WTC11 (cell line): ENCODE measurements at regions not wholly inside any gene's neighbourhood (a gene's known extent, or its start where the extent isn't known, plus 50 kb on each side); places are given as distances from the start of the nearest gene placed in this dataset.
"Not testable (repeated sequence)": the region's sequence is repeated elsewhere in the genome, so short reads cannot be mapped to it uniquely, and the experiment has no call there.

ENCODE experiments used
- CREB1 ChIP-seq: sonication (generic); formaldehyde crosslinking; IDR thresholded peaks from 2 replicates; pipeline ENCODE4 v1.8.0; 2023; ENCODE audit warnings: mild to moderate bottlenecking, missing genetic modification reagents
- CREM ChIP-seq: sonication (generic); formaldehyde crosslinking; IDR thresholded peaks from 2 replicates; pipeline ENCODE4 v1.8.1; 2022; ENCODE audit warnings: mild to moderate bottlenecking, missing genetic modification reagents, moderate library complexity
- FOXJ3 ChIP-seq: sonication (generic); formaldehyde crosslinking; IDR thresholded peaks from 2 replicates; pipeline ENCODE4 v1.9.0; 2021; ENCODE audit warnings: missing genetic modification reagents, mild to moderate bottlenecking, borderline replicate concordance
- HMGA2 ChIP-seq: fragments of 250-450 bp; sonication (Bioruptor Pico); IDR thresholded peaks from 2 replicates; pipeline ENCODE4 v1.4.0; 2021; ENCODE audit warnings: mild to moderate bottlenecking, moderate library complexity
- NFE2L1 ChIP-seq: sonication (generic); formaldehyde crosslinking; IDR thresholded peaks from 2 replicates; pipeline ENCODE4 v1.8.1; 2023; ENCODE audit warnings: missing genetic modification reagents
- NFYB ChIP-seq: sonication (generic); formaldehyde crosslinking; conservative IDR thresholded peaks from 2 replicates; pipeline ENCODE4 v1.8.0; 2022; ENCODE audit warnings: low read depth, missing genetic modification reagents
- NR2C2 ChIP-seq: sonication (generic); formaldehyde crosslinking; IDR thresholded peaks from 2 replicates; pipeline ENCODE4 v1.8.0; 2022; ENCODE audit warnings: mild to moderate bottlenecking, missing genetic modification reagents
- PRRX2 ChIP-seq: fragments of 250-450 bp; sonication (Bioruptor Pico); IDR thresholded peaks from 2 replicates; pipeline ENCODE4 v1.8.0; 2021; ENCODE audit warnings: mild to moderate bottlenecking
- SP1 ChIP-seq: sonication (generic); formaldehyde crosslinking; conservative IDR thresholded peaks from 2 replicates; pipeline ENCODE4 v1.8.1; 2022; ENCODE audit warnings: missing genetic modification reagents
- TP53 ChIP-seq: sonication (generic); formaldehyde crosslinking; IDR thresholded peaks from 2 replicates; pipeline ENCODE4 v1.8.1; 2023; ENCODE audit warnings: mild to moderate bottlenecking, missing genetic modification reagents
- TF ChIP-seq, protein P1 (sequence below): sonication (generic); formaldehyde crosslinking; conservative IDR thresholded peaks from 2 replicates; pipeline ENCODE4 v1.8.1; 2022; ENCODE audit warnings: mild to moderate bottlenecking, missing genetic modification reagents
- TF ChIP-seq, protein P2 (sequence below): fragments of 200-600 bp; IDR thresholded peaks from 2 replicates; pipeline ENCODE4 v1.8.0; 2022; ENCODE audit warnings: antibody characterized with exemption
- TF ChIP-seq, protein P3 (sequence below): sonication (generic); formaldehyde crosslinking; IDR thresholded peaks from 2 replicates; pipeline ENCODE4 v1.8.0; 2022; ENCODE audit warnings: mild to moderate bottlenecking, missing genetic modification reagents

DNA sequence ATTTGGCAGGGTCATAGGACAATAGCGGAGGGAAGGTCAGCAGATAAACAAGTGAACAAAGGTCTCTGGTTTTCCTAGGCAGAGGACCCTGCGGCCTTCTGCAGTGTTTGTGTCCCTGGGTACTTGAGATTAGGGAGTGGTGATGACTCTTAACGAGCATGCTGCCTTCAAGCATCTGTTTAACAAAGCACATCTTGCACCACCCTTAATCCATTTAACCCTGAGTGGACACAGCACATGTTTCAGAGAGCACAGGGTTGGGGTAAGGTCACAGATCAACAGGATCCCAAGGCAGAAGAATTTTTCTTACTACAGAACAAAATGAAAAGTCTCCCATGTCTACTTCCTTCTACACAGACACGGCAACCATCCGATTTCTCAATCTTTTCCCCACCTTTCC is 74.7 kb downstream of the LAT start:
- TF ChIP-seq, protein P1, sequence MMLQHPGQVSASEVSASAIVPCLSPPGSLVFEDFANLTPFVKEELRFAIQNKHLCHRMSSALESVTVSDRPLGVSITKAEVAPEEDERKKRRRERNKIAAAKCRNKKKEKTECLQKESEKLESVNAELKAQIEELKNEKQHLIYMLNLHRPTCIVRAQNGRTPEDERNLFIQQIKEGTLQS, result not testable (repeated sequence)
- not testable (repeated sequence) for TF ChIP-seq TP53 (CRISPR knock-in tag); HMGA2 (CRISPR knock-in tag); FOXJ3 (CRISPR knock-in tag); CREM (CRISPR knock-in tag); NFE2L1 (CRISPR knock-in tag); NFYB (CRISPR knock-in tag); CREB1 (CRISPR knock-in tag); NR2C2 (CRISPR knock-in tag); SP1 (CRISPR knock-in tag); PRRX2
- TF ChIP-seq, protein P2, sequence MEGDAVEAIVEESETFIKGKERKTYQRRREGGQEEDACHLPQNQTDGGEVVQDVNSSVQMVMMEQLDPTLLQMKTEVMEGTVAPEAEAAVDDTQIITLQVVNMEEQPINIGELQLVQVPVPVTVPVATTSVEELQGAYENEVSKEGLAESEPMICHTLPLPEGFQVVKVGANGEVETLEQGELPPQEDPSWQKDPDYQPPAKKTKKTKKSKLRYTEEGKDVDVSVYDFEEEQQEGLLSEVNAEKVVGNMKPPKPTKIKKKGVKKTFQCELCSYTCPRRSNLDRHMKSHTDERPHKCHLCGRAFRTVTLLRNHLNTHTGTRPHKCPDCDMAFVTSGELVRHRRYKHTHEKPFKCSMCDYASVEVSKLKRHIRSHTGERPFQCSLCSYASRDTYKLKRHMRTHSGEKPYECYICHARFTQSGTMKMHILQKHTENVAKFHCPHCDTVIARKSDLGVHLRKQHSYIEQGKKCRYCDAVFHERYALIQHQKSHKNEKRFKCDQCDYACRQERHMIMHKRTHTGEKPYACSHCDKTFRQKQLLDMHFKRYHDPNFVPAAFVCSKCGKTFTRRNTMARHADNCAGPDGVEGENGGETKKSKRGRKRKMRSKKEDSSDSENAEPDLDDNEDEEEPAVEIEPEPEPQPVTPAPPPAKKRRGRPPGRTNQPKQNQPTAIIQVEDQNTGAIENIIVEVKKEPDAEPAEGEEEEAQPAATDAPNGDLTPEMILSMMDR, result not testable (repeated sequence)
- TF ChIP-seq, protein P3, sequence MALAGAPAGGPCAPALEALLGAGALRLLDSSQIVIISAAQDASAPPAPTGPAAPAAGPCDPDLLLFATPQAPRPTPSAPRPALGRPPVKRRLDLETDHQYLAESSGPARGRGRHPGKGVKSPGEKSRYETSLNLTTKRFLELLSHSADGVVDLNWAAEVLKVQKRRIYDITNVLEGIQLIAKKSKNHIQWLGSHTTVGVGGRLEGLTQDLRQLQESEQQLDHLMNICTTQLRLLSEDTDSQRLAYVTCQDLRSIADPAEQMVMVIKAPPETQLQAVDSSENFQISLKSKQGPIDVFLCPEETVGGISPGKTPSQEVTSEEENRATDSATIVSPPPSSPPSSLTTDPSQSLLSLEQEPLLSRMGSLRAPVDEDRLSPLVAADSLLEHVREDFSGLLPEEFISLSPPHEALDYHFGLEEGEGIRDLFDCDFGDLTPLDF (CRISPR knock-in tag), result not testable (repeated sequence)
